A549 (cell line): ENCODE measurements at regions not wholly inside any gene's neighbourhood (a gene's known extent, or its start where the extent isn't known, plus 50 kb on each side); places are given as distances from the start of the nearest gene placed in this dataset.

Experiments used
- ATAC-seq, 2 experiments: fragments of 200-7000 bp in 1 of 2; fragments of >200 bp in 1 of 2; cut with Nextera tagmentation in 1 of 2; cut with Tn5 transposase in 1 of 2; 3 replicates each; pipeline versions ENCODE4 v1.8.0 to v1.9.1; 2018 to 2020; ENCODE audit warnings: mild to moderate bottlenecking in 1 of 2, moderate library complexity in 1 of 2
- CTCF ChIA-PET: fragments of 300-600 bp; sonication (Branson Sonifier 250); formaldehyde crosslinking; extraction: SDS; loops from one replicate; lab custom pipeline; 2021; ENCODE audit warnings: antibody characterized with exemption, inconsistent platforms; lab: Yijun Ruan, JAX
- POLR2A ChIA-PET: fragments of 350-600 bp; formaldehyde crosslinking; extraction: SDS; loops from one replicate; lab custom pipeline; 2021; ENCODE audit warnings: antibody characterized with exemption, inconsistent platforms; lab: Yijun Ruan, JAX
- DNase-seq, 2 experiments: peaks; one replicate each; pipeline versions ENCODE4 v3.0.0 to v3.0.0-alpha.2; 2011 to 2016; ENCODE audit warnings: low read depth in 1 of 2, low spot score in 1 of 2
- FAIRE-seq: peaks from 2 replicates; lab custom pipeline; 2011; peaks lifted over from hg19 to GRCh38; lab: Jason Lieb, UNC
- H3K27ac ChIP-seq, 2 experiments: fragments of >200 bp; sonication (Bioruptor Twin); formaldehyde crosslinking; 3 replicates each; pipeline ENCODE4 v1.5.1; 2016 to 2017
- H3K4me1 ChIP-seq: fragments of >200 bp; sonication (Bioruptor Twin); formaldehyde crosslinking; 3 replicates; pipeline ENCODE4 v1.6.1; 2016
- H3K4me2 ChIP-seq: fragments of >200 bp; sonication (Bioruptor Twin); formaldehyde crosslinking; 3 replicates; pipeline ENCODE4 v1.6.1; 2016
- H3K4me3 ChIP-seq: fragments of >200 bp; sonication (Bioruptor Twin); formaldehyde crosslinking; 3 replicates; pipeline ENCODE4 v1.5.1; 2016
- H3K9me3 ChIP-seq: fragments of >200 bp; sonication (Bioruptor Twin); formaldehyde crosslinking; 3 replicates; pipeline ENCODE4 v1.6.1; 2016
- CBX2 ChIP-seq: fragments of 200-600 bp; sonication (generic); IDR thresholded peaks from 2 replicates; pipeline ENCODE4 v1.6.1; 2016; ENCODE audit warnings: low read depth, mild to moderate bottlenecking, borderline replicate concordance
- CEBPB ChIP-seq, 2 experiments: fragments of >200 bp in 1 of 2; sonication (Bioruptor Twin) in 1 of 2; formaldehyde crosslinking in 1 of 2; IDR thresholded peaks; 2 replicates each; pipeline ENCODE4 v1.6.1; 2012 to 2016
- CHD4 ChIP-seq: fragments of 200-600 bp; sonication (generic); IDR thresholded peaks from 2 replicates; pipeline ENCODE4 v1.6.1; 2016; ENCODE audit warnings: antibody characterized with exemption, mild to moderate bottlenecking, borderline replicate concordance
- E2F6 ChIP-seq: IDR thresholded peaks from 2 replicates; pipeline ENCODE4 v1.6.1; 2012; ENCODE audit warnings: low read depth, borderline replicate concordance
- EHF ChIP-seq: fragments of 250-450 bp; sonication (Bioruptor Pico); IDR thresholded peaks from 2 replicates; pipeline ENCODE4 v1.5.0; 2020; ENCODE audit warnings: mild to moderate bottlenecking
- ELK1 ChIP-seq: fragments of 150-350 bp; IDR thresholded peaks from 2 replicates; pipeline ENCODE4 v1.6.1; 2014; ENCODE audit warnings: low read depth, mild to moderate bottlenecking, low read length
- EP300 ChIP-seq, 2 experiments: fragments of >200 bp; sonication (Bioruptor Twin); formaldehyde crosslinking; IDR thresholded peaks; 2 replicates in 1 of 2; 3 replicates in 1 of 2; pipeline ENCODE4 v1.6.1; 2016 to 2017
- ESRRA ChIP-seq: fragments of 150-350 bp; IDR thresholded peaks from 2 replicates; pipeline ENCODE4 v1.6.1; 2014; ENCODE audit warnings: mild to moderate bottlenecking, low read length, borderline replicate concordance
- FOSB ChIP-seq: fragments of 250-450 bp; sonication (Bioruptor Pico); IDR thresholded peaks from 2 replicates; pipeline ENCODE4 v1.5.0; 2020; ENCODE audit warnings: mild to moderate bottlenecking, moderate library complexity
- FOSL2 ChIP-seq, 2 experiments: fragments of 450-650 bp in 1 of 2; fragments of >200 bp in 1 of 2; sonication (Bioruptor Twin) in 1 of 2; formaldehyde crosslinking; IDR thresholded peaks; 2 replicates each; pipeline versions ENCODE4 v1.5.0 to v1.6.1; 2016 to 2020; ENCODE audit warnings: mild to moderate bottlenecking in 1 of 2, moderate library complexity in 1 of 2
- GATA3 ChIP-seq: IDR thresholded peaks from 2 replicates; pipeline ENCODE4 v1.6.1; 2012; ENCODE audit warnings: borderline replicate concordance
- KDM5A ChIP-seq: fragments of 200-600 bp; sonication (generic); IDR thresholded peaks from 2 replicates; pipeline ENCODE4 v1.6.1; 2016; ENCODE audit warnings: antibody characterized with exemption, mild to moderate bottlenecking
- MAFK ChIP-seq: fragments of 450-650 bp; IDR thresholded peaks from 2 replicates; pipeline ENCODE4 v1.6.1; 2014; ENCODE audit not compliant: partially characterized antibody
- MYC ChIP-seq: IDR thresholded peaks from 2 replicates; pipeline ENCODE4 v1.6.1; 2012; ENCODE audit warnings: mild to moderate bottlenecking, inconsistent platforms, low read length, improper control_type of control experiment, borderline replicate concordance
- NR3C1 ChIP-seq: fragments of >200 bp; sonication (Bioruptor Twin); formaldehyde crosslinking; IDR thresholded peaks from 3 replicates; pipeline ENCODE4 v1.6.1; 2017
- RARB ChIP-seq: fragments of 250-450 bp; sonication (Bioruptor Pico); IDR thresholded peaks from 2 replicates; pipeline ENCODE4 v1.8.0; 2021; ENCODE audit warnings: mild to moderate bottlenecking, moderate library complexity
- REST ChIP-seq: fragments of 200-600 bp; sonication (generic); IDR thresholded peaks from 2 replicates; pipeline ENCODE4 v1.6.1; 2016; ENCODE audit warnings: antibody characterized with exemption, mild to moderate bottlenecking, moderate library complexity
- RNF2 ChIP-seq: fragments of 200-600 bp; sonication (generic); IDR thresholded peaks from 2 replicates; pipeline ENCODE4 v1.6.1; 2016; ENCODE audit warnings: low read depth, mild to moderate bottlenecking, antibody characterized with exemption, moderate library complexity, borderline replicate concordance
- SREBF2 ChIP-seq: fragments of 450-650 bp; IDR thresholded peaks from 2 replicates; pipeline ENCODE4 v1.6.1; 2014; ENCODE audit warnings: mild to moderate bottlenecking, moderate library complexity
- TFCP2L1 ChIP-seq: fragments of 250-450 bp; sonication (Bioruptor Pico); IDR thresholded peaks from 2 replicates; pipeline ENCODE4 v1.5.0; 2021; ENCODE audit warnings: mild to moderate bottlenecking
- TP53 ChIP-seq: fragments of 250-450 bp; sonication (Bioruptor Pico); IDR thresholded peaks from 2 replicates; pipeline ENCODE4 v1.5.0; 2021; ENCODE audit warnings: mild to moderate bottlenecking, moderate library complexity
- ZNF302 ChIP-seq: fragments of 250-450 bp; sonication (Bioruptor Pico); IDR thresholded peaks from 2 replicates; pipeline ENCODE4 v1.9.0; 2021; ENCODE audit warnings: inconsistent platforms, mild to moderate bottlenecking, moderate library complexity
- WGBS: methylation state at CpG from one replicate; pipeline ENCODE4 v1.1.6; 2017; ENCODE audit errors: missing lambda C conversion rate; 5-methylcytosine and 5-hydroxymethylcytosine counted together
- TF ChIP-seq, protein P1 (sequence below): IDR thresholded peaks from 2 replicates; pipeline ENCODE4 v1.6.1; 2012
- TF ChIP-seq, protein P2 (sequence below): fragments of 250-450 bp; sonication (Bioruptor Pico); IDR thresholded peaks from 2 replicates; pipeline ENCODE4 v1.5.0; 2021; ENCODE audit warnings: mild to moderate bottlenecking, moderate library complexity, borderline replicate concordance
- TF ChIP-seq, protein P3 (sequence below): fragments of >200 bp; sonication (Bioruptor Twin); formaldehyde crosslinking; IDR thresholded peaks from 3 replicates; pipeline ENCODE4 v1.5.1; 2016

- TF ChIP-seq, protein P1, sequence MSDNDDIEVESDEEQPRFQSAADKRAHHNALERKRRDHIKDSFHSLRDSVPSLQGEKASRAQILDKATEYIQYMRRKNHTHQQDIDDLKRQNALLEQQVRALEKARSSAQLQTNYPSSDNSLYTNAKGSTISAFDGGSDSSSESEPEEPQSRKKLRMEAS, result no peak
- no peak for TF ChIP-seq TFCP2L1 (CRISPR knock-in tag)
- no peak for TF ChIP-seq RARB (CRISPR knock-in tag)
- no peak for TF ChIP-seq SREBF2
- no peak for TF ChIP-seq FOSB (CRISPR knock-in tag)
- no peak for TF ChIP-seq ESRRA
- no peak for TF ChIP-seq TP53 (CRISPR knock-in tag)
- TF ChIP-seq CEBPB (IDR thresholded peaks at IDR 0.05), result no peak
- TF ChIP-seq CHD4, result no peak
These were observed 717.9 kb upstream of the LUZP2 start (continued) for GRCh38 chr11:23778971-23779370.

- H3K27ac ChIP-seq, result no peak overlapping the region
- no peaks in the 10 kb centered on the region for H3K4me1 ChIP-seq
- H3K4me2 ChIP-seq, result no peak overlapping the region
- H3K9me3 ChIP-seq, result no peaks in the 10 kb centered on the region
- CTCF ChIA-PET, result no interaction called here
- TF ChIP-seq EHF (no peak), FOSL2 (IDR thresholded peaks at IDR 0.05) (no peak), FOSL2 (CRISPR knock-in tag; IDR thresholded peaks at IDR 0.05) (no peak), REST (no peak)
- no peak for FAIRE-seq
- POLR2A ChIA-PET, result no interaction called here
- no peak for DNase-seq
- H3K4me3 ChIP-seq, result no peak overlapping the region
- no peak for ATAC-seq
These were observed 716.6 kb upstream of the LUZP2 start for GRCh38 chr11:23780231-23780630.

GRCh38 chr11:23781803-23782560 is 714.9 kb upstream of the LUZP2 start:
- TF ChIP-seq, protein P1, result no peak
- no peak for TF ChIP-seq MYC
- TF ChIP-seq, protein P2, sequence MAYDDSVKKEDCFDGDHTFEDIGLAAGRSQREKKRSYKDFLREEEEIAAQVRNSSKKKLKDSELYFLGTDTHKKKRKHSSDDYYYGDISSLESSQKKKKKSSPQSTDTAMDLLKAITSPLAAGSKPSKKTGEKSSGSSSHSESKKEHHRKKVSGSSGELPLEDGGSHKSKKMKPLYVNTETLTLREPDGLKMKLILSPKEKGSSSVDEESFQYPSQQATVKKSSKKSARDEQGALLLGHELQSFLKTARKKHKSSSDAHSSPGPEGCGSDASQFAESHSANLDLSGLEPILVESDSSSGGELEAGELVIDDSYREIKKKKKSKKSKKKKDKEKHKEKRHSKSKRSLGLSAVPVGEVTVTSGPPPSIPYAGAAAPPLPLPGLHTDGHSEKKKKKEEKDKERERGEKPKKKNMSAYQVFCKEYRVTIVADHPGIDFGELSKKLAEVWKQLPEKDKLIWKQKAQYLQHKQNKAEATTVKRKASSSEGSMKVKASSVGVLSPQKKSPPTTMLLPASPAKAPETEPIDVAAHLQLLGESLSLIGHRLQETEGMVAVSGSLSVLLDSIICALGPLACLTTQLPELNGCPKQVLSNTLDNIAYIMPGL, result no peak
- TF ChIP-seq EP300 (IDR thresholded peaks at IDR 0.05), result no peak
- TF ChIP-seq NR3C1, result no peak
- TF ChIP-seq E2F6, result no peak
- no peak for TF ChIP-seq ELK1
- no peak for TF ChIP-seq RARB (CRISPR knock-in tag)
- TF ChIP-seq, protein P3, sequence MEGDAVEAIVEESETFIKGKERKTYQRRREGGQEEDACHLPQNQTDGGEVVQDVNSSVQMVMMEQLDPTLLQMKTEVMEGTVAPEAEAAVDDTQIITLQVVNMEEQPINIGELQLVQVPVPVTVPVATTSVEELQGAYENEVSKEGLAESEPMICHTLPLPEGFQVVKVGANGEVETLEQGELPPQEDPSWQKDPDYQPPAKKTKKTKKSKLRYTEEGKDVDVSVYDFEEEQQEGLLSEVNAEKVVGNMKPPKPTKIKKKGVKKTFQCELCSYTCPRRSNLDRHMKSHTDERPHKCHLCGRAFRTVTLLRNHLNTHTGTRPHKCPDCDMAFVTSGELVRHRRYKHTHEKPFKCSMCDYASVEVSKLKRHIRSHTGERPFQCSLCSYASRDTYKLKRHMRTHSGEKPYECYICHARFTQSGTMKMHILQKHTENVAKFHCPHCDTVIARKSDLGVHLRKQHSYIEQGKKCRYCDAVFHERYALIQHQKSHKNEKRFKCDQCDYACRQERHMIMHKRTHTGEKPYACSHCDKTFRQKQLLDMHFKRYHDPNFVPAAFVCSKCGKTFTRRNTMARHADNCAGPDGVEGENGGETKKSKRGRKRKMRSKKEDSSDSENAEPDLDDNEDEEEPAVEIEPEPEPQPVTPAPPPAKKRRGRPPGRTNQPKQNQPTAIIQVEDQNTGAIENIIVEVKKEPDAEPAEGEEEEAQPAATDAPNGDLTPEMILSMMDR, result no peak
- TF ChIP-seq ZNF302 (CRISPR knock-in tag), result no peak
- no peak for TF ChIP-seq GATA3
- no peak for TF ChIP-seq CEBPB (IDR thresholded peaks at IDR 0.05)
- no peak for TF ChIP-seq RNF2
- TF ChIP-seq CHD4, result no peak
- TF ChIP-seq CBX2, result no peak
- TF ChIP-seq KDM5A, result no peak
- no peak for TF ChIP-seq MAFK
- 43% methylated on average over 4 of the region's 4 CpGs for WGBS
- no peak for FAIRE-seq
- ChIA-PET CTCF (interaction anchor here (1.2 kb wide), 2 partner anchors 14 to 32 kb away, joined by 5 to 9 read pairs; no protein-coding TSS in a partner anchor), POLR2A (no interaction called here)
- ATAC-seq, result no peak
- DNase-seq, result no peak
- Histone ChIP-seq H3K4me1 (no peaks in the 10 kb centered on the region), H3K9me3 (no peaks in the 10 kb centered on the region), H3K27ac (no peak overlapping the region), H3K4me3 (no peak overlapping the region), H3K4me2 (no peak overlapping the region)
